ENCODE measurements at regions not wholly inside any gene's neighbourhood (a gene's known extent, or its start where the extent isn't known, plus 50 kb on each side); places are given as distances from the start of the nearest gene placed in this dataset.

- Histone ChIP-seq H3K27me3 (ENCODE audit: insufficient read depth, poor library complexity, severe bottlenecking) (no peaks in the 10 kb centered on the region), H3K36me3 (ENCODE audit: low read depth) (no peaks in the 10 kb centered on the region), H3K4me1 (ENCODE audit: insufficient read depth, poor library complexity, severe bottlenecking) (no peaks in the 10 kb centered on the region), H3K4me3 (ENCODE audit: severe bottlenecking) (no peak overlapping the region), H3K27ac (ENCODE audit: poor library complexity, severe bottlenecking) (no peak overlapping the region), H3K9me3 (ENCODE audit: severe bottlenecking) (no peaks in the 10 kb centered on the region)
- ATAC-seq (ENCODE audit: low read depth): no peak
- TF ChIP-seq, protein P1, sequence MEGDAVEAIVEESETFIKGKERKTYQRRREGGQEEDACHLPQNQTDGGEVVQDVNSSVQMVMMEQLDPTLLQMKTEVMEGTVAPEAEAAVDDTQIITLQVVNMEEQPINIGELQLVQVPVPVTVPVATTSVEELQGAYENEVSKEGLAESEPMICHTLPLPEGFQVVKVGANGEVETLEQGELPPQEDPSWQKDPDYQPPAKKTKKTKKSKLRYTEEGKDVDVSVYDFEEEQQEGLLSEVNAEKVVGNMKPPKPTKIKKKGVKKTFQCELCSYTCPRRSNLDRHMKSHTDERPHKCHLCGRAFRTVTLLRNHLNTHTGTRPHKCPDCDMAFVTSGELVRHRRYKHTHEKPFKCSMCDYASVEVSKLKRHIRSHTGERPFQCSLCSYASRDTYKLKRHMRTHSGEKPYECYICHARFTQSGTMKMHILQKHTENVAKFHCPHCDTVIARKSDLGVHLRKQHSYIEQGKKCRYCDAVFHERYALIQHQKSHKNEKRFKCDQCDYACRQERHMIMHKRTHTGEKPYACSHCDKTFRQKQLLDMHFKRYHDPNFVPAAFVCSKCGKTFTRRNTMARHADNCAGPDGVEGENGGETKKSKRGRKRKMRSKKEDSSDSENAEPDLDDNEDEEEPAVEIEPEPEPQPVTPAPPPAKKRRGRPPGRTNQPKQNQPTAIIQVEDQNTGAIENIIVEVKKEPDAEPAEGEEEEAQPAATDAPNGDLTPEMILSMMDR (IDR thresholded peaks at IDR 0.05; ENCODE audit: poor library complexity, severe bottlenecking): no peak
- DNase-seq (ENCODE audit: low spot score): no peak
Observed at GRCh38 chr12:24591079-24591626, 357.7 kb downstream of the BCAT1 start.

DNA sequence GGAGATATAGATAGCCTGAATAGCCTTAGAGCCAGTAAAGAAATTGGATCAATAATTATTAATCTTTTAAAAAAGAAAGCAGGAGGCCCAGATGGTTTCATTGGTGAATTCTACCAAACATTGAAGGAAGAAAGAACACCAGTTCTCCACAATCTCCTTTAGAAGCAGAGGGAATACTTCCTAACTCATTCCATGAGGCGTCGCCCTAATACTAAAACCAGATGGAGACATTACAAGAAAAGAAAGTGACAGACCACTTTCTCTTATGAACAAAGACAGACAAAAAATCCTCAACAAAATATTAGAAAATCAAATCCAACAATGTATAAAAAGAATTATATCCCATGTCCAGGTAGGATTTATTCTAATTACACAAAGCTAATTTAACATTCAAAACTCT lies 362.6 kb downstream of the BCAT1 start:
- H3K4me1 ChIP-seq (ENCODE audit: insufficient read depth, poor library complexity, severe bottlenecking): no peaks in the 10 kb centered on the region
- TF ChIP-seq, protein P1 (IDR thresholded peaks at IDR 0.05; ENCODE audit: poor library complexity, severe bottlenecking): no peak
- no peak for DNase-seq (ENCODE audit: low spot score)
- H3K27me3 ChIP-seq (ENCODE audit: insufficient read depth, poor library complexity, severe bottlenecking): no peaks in the 10 kb centered on the region
- no peak overlapping the region for H3K27ac ChIP-seq (ENCODE audit: poor library complexity, severe bottlenecking)
- H3K36me3 ChIP-seq (ENCODE audit: low read depth): no peaks in the 10 kb centered on the region
- no peak for ATAC-seq (ENCODE audit: low read depth)
- no peaks in the 10 kb centered on the region for H3K9me3 ChIP-seq (ENCODE audit: severe bottlenecking)
- no peak overlapping the region for H3K4me3 ChIP-seq (ENCODE audit: severe bottlenecking)

DNA sequence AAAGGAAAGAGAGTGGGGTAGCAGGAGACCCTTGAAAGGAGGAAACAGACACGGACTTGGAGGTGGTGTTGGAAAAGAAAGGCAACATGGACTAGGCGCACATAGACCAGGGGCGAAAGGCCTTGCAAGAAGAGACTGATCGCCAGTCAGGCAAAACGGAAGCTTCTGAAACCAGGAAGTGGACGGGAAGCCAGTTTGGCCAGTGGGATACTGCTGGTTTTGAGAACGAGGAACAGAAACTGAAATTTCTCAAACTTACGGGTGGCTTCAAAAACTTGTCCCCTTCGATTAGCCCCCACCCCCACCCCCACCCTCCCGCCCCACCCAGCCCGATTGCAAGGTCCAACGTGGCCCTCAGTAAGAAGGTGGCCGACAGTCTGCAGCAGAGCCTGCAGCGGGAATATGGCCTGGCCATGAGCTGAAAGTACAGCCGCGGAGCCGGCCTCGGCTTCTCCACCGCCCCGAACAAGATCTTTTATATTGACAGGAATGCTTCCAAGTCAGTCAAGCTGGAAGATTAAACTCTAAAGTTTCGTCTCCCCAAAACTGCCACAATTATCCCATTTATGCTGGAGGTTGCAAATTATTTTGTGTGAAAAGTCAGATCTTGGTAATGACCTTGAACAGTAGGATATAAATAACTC lies 364.7 kb downstream of the BCAT1 start:
- Histone ChIP-seq H3K27me3 (ENCODE audit: insufficient read depth, poor library complexity, severe bottlenecking) (no peaks in the 10 kb centered on the region), H3K4me3 (ENCODE audit: severe bottlenecking) (no peak overlapping the region), H3K9me3 (ENCODE audit: severe bottlenecking) (no peaks in the 10 kb centered on the region), H3K27ac (ENCODE audit: poor library complexity, severe bottlenecking) (no peak overlapping the region), H3K4me1 (ENCODE audit: insufficient read depth, poor library complexity, severe bottlenecking) (no peaks in the 10 kb centered on the region), H3K36me3 (ENCODE audit: low read depth) (no peaks in the 10 kb centered on the region)
- ATAC-seq (ENCODE audit: low read depth) (no peak), DNase-seq (ENCODE audit: low spot score) (no peak)
- TF ChIP-seq, protein P1 (IDR thresholded peaks at IDR 0.05; ENCODE audit: poor library complexity, severe bottlenecking): no peak

GRCh38 chr12:24582954-24583601 lies 365.8 kb downstream of the BCAT1 start:
- no peak overlapping the region for H3K4me3 ChIP-seq (ENCODE audit: severe bottlenecking)
- H3K36me3 ChIP-seq (ENCODE audit: low read depth): no peaks in the 10 kb centered on the region
- DNase-seq (ENCODE audit: low spot score) (no peak), ATAC-seq (ENCODE audit: low read depth) (no peak)
- TF ChIP-seq, protein P1 (IDR thresholded peaks at IDR 0.05; ENCODE audit: poor library complexity, severe bottlenecking): no peak
- H3K9me3 ChIP-seq (ENCODE audit: severe bottlenecking): no peaks in the 10 kb centered on the region
- H3K4me1 ChIP-seq (ENCODE audit: insufficient read depth, poor library complexity, severe bottlenecking): no peaks in the 10 kb centered on the region
- H3K27ac ChIP-seq (ENCODE audit: poor library complexity, severe bottlenecking): no peak overlapping the region
- no peaks in the 10 kb centered on the region for H3K27me3 ChIP-seq (ENCODE audit: insufficient read depth, poor library complexity, severe bottlenecking)

DNA sequence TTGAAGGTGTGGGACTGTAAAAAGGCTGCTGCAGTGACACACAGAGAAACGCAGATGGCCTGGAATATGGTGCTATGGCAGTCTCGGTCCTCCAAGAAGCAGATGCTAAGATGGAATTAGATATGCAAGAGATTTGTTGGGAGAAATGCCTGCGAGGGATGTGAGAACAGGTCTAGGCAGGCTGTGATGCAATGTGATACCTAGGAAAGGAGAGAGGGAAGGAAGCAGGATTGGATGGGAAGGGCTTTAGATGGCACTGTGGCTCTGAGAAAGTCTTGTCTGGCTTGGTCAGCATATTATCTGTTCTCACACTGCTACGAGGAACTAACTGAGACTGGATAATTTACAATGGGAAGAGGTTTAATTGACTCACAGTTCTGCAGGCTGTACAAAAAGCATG lies 374.4 kb downstream of the BCAT1 start:
- ATAC-seq (ENCODE audit: low read depth) (no peak), DNase-seq (ENCODE audit: low spot score) (no peak)
- H3K36me3 ChIP-seq (ENCODE audit: low read depth): no peaks in the 10 kb centered on the region
- H3K27ac ChIP-seq (ENCODE audit: poor library complexity, severe bottlenecking): no peak overlapping the region
- no peaks in the 10 kb centered on the region for H3K4me1 ChIP-seq (ENCODE audit: insufficient read depth, poor library complexity, severe bottlenecking)
- no peaks in the 10 kb centered on the region for H3K9me3 ChIP-seq (ENCODE audit: severe bottlenecking)
- no peaks in the 10 kb centered on the region for H3K27me3 ChIP-seq (ENCODE audit: insufficient read depth, poor library complexity, severe bottlenecking)
- TF ChIP-seq, protein P1 (IDR thresholded peaks at IDR 0.05; ENCODE audit: poor library complexity, severe bottlenecking): no peak
- H3K4me3 ChIP-seq (ENCODE audit: severe bottlenecking): no peak overlapping the region

Measured in RWPE2 (cell line).